GM12892 (cell line): ENCODE measurements at regions not wholly inside any gene's neighbourhood (a gene's known extent, or its start where the extent isn't known, plus 50 kb on each side); places are given as distances from the start of the nearest gene placed in this dataset.
"Not testable (repeated sequence)": the region's sequence is repeated elsewhere in the genome, so short reads cannot be mapped to it uniquely, and the experiment has no call there.

Experiments
- DNase-seq: peaks from one replicate; pipeline ENCODE4 v3.0.0; 2011; ENCODE audit not compliant: insufficient read length
- FAIRE-seq: peaks from 2 replicates; lab custom pipeline; 2011; peaks lifted over from hg19 to GRCh38; lab: Jason Lieb, UNC
- POLR2A ChIP-seq: IDR thresholded peaks from 2 replicates; pipeline ENCODE4 v1.6.1; 2011; ENCODE audit warnings: low read depth, low read length, control low read depth
- POLR2AphosphoS5 ChIP-seq: IDR thresholded peaks from 2 replicates; pipeline ENCODE4 v1.6.1; 2011; ENCODE audit warnings: low read depth, low read length, control low read depth
- TAF1 ChIP-seq: IDR thresholded peaks from 2 replicates; pipeline ENCODE4 v1.6.1; 2011; ENCODE audit warnings: low read depth, mild to moderate bottlenecking, control low read depth, low read length, borderline replicate concordance

DNA sequence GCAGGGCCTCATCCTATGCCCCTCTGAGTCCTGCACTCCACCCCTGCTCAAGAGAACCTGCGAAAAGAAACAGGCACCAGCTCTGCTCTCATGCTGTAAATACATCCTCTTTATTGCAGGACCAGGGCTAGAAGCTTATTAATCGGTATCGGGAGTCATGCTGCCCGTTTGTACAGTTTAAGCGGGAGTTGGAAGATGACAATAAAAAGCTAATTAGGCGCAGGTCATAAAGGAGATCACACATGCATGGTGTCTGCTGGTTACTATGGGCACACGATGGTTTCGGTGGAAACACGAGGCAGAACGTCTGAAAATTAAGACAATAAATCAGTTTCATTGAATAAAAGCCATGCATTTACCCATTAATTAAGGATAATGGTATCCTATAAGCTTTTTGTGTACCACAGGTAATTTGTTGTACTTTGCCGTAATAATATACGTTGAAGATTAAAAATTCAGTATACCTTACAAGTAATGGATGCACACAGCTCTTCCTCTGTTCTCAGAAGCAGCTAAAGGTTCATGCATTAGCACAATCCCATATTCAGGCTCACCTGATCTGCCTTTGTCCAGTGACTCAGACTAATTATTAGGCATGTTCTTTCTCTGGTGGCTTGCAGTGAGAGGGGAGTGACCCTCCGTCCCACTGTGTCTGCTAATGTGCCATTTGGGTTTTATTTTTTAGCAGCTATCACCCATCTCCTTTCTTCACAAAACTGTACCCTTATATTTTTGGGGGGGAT, 406.0 kb downstream of the TSHZ3 start:
- FAIRE-seq: no peak
- no peak for TF ChIP-seq POLR2A
- TF ChIP-seq TAF1: no peak
- TF ChIP-seq POLR2AphosphoS5: no peak
- no peak for DNase-seq

DNA sequence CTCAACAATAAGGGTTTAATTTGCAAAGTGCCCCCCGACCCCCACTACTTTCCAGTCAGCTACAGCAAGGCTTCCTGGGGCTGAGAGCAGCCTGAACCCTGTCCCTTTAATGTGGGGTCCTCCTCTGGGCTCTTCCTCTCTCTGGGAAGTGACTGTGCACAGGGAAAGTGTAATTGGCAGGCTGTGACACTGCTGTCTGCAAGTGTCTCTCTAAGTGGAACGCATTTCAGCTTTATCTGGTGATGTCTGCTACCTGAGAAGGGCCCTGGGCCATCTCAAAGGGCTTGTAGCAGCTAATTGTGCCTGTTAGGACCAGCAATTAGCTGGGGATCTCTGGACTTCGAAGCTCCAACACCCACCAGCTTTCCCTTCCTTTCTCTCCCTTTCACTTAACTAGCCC, 406.6 kb downstream of the TSHZ3 start:
- no peak for FAIRE-seq
- no peak for DNase-seq
- TF ChIP-seq POLR2AphosphoS5 (no peak), TAF1 (no peak), POLR2A (no peak)

DNA sequence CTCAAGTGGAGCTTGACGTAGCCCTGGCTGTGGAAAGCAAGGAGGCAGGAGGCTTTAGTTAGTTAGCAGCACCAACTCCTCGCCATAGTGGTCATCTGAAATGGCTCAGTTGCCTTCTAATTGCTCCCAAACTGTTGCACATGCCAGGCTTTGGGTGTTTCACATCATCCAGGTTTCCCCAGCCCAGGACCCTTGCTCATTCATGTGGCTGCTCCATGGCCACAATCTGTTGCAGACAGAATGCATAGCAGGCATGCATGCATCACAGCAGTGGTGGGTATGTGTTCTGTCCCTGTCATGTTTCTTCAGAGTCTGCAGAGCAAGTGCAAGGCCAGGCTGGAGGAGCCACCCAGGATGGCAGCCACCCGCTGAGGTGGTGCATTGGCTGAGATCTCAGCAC, 407.6 kb downstream of the TSHZ3 start:
- TF ChIP-seq POLR2A (no peak), TAF1 (no peak), POLR2AphosphoS5 (no peak)
- FAIRE-seq: no peak
- no peak for DNase-seq

DNA sequence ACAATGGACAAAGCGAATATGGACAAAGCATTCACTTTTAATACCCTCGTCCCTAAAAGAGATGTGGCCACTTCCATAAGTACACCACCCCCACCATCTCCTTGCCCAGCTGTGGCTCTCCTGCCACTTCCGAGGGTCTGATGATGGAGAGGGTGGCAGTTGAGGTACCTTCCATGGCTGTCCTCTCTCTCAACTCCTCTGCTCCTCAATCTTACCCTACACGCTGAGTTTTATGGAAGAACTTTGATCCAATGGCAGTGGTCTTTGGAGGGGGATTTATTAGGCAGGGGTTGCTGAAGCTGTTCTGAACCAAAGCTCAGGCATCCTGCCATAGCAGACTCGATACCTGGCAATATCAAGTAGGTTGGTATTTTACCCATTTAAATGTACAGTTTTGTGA, 413.0 kb downstream of the TSHZ3 start:
- FAIRE-seq: no peak

DNA sequence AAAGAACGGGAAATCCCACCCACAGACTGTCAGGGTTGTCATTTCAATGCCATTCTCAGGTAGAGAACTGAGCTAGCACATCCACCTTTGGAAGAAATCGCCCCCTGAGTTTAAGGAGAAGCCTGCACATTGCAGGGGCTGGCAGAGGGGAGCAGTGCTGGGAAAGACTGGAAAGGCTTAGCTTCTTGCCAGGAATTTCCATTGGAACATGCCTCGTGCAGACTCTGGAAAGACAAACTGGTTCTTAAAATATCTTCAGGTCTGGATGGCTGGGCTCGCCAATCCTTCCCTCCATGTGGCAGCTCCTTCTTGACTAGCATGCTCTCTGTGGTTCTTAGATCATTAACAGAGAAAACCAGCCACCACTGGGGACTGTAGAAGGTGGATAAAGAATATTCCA, 414.1 kb downstream of the TSHZ3 start:
- TF ChIP-seq POLR2AphosphoS5: no peak
- no peak for TF ChIP-seq TAF1
- no peak for TF ChIP-seq POLR2A
- no peak for FAIRE-seq
- no peak for DNase-seq

More for the DNA sequence above, 413.0 kb downstream of the TSHZ3 start:
- no peak for DNase-seq
- no peak for TF ChIP-seq POLR2AphosphoS5
- TF ChIP-seq POLR2A: no peak
- no peak for TF ChIP-seq TAF1

DNA sequence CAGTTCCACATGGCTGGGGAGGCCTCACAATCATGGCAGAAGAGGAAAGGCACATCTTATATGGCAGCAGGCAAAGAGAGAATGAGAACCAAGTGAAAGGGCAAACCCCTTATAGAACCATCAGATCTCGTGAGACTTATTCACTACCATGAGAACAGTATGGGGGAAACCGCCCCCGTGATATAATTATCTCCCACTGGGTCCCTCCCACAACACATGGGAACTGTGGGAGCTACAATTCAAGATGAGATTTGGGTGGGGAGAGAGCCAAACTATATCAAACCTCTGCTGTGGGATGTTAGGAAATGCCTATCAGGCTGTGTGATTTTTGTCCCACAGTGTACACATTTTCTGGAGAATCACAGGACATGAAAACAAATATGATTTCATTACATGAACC, 415.8 kb downstream of the TSHZ3 start:
- DNase-seq, FAIRE-seq: not testable (repeated sequence)

DNA sequence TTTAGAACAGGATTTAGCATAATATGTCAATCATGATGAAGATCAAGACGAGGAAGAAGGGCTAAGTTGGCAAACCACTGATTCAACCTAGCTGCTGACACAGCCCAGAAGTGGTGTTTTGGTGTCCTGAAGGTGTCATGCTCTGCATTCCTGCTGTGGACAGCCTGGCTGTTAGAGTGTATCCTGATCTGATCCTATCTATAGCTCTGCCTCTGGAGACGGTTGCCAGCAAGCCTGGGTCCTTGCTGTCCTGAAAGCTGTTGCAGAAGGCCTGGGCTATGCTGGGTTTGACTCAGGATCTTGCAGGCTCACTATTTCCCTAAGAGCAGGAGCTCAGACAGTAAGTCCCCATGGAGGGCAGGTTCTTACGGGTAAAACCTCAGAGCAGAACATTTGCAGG, 416.4 kb downstream of the TSHZ3 start:
- no peak for TF ChIP-seq POLR2AphosphoS5
- TF ChIP-seq POLR2A: no peak
- DNase-seq (no peak), FAIRE-seq (no peak)

DNA sequence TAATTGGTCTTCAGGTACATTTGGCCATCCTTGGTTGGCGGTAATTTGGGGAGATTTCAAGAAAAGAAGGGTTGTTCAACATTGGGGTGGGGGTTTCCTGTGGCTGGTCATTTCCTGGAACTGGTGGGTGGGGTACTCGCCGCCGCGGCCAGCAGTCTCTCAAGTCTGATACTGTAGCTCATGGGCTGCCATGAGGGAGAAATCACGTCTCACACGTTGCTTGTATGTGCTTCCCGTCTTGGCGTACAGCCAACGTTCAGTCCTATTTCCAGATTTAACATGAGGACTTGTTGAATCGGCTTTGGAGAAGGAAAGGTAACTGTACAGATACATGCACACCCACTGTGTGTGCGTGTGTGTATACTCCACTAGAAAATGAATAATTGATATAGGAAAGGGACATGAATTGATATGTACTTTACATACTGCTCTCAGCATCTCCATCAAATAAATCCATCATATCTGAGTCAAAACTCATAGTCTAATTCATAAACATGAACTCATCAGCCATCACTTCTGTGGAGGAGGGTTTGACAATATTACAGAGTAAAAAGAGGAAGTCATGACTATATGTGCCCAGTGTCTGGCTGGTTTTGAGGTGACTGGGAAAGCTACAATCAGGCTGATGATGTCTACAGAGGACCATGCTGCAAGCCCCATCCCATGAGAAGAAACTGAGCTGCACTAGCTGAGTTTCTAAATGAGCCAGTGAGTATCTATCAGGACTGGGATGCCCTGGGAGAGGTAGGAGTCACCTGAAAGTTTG, 418.1 kb downstream of the TSHZ3 start:
- no peak for TF ChIP-seq TAF1
- TF ChIP-seq POLR2AphosphoS5: no peak
- no peak for TF ChIP-seq POLR2A
- FAIRE-seq: no peak

DNA sequence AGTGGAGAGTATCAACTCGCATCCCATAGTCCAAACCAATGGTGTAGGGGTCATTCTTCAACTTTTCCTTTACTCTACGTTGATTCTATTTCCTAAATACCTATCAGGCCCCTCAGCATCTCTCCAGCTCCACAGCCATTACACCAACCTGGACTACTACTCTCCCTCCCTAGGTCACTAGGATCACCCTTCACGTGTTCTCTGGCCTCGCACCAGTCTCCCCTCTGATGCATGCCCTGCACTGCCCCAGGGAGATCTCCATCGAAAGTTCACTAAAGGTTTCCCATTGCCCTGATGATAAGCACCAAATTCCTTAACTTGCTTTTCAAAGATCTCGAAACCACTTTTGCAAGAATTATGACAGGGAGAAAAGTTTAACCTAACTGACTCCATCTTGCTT, 421.5 kb downstream of the TSHZ3 start:
- no peak for TF ChIP-seq POLR2AphosphoS5
- no peak for TF ChIP-seq TAF1
- no peak for TF ChIP-seq POLR2A
- FAIRE-seq: no peak
- DNase-seq: no peak

More for the DNA sequence above, 418.1 kb downstream of the TSHZ3 start:
- no peak for DNase-seq

DNA sequence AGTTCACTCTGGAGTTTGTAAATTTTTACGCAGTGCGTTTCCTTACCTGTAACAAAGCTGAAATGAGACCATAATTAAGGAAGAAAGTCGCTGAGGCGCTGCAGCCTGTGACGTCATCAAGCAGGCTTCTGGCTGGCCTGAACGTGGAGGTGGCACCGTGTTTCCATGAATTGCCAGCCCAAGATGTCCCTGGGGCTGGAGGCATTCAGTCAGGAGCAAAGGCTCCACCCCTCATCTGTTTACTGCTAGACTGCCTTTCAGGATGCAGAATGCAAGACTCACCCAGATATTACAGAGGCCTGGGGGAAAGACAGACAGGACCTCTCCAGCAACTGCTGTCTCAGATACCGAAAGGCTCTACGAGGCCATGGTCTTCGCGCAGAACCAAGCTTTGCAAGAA, 424.6 kb downstream of the TSHZ3 start:
- TF ChIP-seq TAF1: no peak
- TF ChIP-seq POLR2A: no peak
- TF ChIP-seq POLR2AphosphoS5: no peak
- no peak for FAIRE-seq
- no peak for DNase-seq

DNA sequence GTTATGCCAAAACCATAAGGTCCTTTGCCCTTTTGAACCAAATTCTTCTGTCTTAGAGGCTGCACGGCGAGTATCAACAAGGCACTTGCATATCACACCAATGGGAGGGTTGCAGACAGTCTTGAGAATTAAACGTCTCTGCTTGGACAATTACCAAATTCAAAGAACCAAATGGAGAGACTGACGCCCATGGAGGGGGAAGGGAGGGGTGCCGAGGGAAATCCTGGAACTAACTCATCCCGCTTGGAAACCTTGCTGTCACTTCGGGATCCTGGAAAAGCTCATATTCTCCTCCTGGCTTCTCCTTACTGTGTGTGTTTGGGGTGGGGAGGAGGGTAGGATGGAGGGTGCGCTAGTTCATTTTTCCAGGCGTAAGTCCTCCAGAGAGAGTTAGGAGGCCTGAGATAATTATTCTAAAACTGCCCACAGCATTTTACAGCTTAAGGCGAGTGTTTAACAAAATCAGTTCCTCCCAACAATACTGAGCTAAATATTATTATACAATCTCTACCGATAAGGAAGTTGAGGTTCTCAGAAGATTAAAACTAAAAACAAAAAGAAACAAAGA, 425.1 kb downstream of the TSHZ3 start:
- DNase-seq (no peak), FAIRE-seq (no peak)
- TF ChIP-seq TAF1 (no peak), POLR2AphosphoS5 (no peak), POLR2A (no peak)

DNA sequence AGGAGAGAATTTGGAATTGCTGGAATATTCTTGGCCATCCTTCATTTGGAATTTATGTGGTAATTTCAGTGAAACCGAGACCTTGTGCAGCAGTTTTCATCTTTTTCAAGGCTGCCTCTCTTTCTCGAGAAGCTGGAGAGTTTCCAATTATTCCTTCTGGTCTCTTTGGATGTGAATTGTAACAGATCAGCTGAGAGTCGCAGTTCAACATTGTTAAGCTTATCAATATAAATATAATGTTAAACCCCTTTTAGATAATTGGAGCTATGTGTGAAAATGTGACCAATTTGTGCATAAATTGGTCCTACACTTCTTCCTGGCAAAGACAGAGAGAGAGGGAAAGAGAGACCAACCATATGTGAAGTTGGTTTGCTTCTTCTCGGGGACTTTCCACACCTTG, 425.6 kb downstream of the TSHZ3 start:
- TF ChIP-seq TAF1: no peak
- no peak for TF ChIP-seq POLR2A
- TF ChIP-seq POLR2AphosphoS5: no peak
- FAIRE-seq (no peak), DNase-seq (no peak)
